GM12891 (cell line): ENCODE measurements at regions not wholly inside any gene's neighbourhood (a gene's known extent, or its start where the extent isn't known, plus 50 kb on each side); places are given as distances from the start of the nearest gene placed in this dataset.

Source experiments
- PAX5 ChIP-seq: IDR thresholded peaks from 2 replicates; pipeline ENCODE4 v1.6.1; 2011; ENCODE audit warnings: low read length, moderate library complexity, mild to moderate bottlenecking; ENCODE audit not compliant: insufficient read depth, severe bottlenecking
- POLR2A ChIP-seq: IDR thresholded peaks from 2 replicates; pipeline ENCODE4 v1.6.1; 2011; ENCODE audit warnings: low read depth, low read length, control low read depth
- POLR2AphosphoS5 ChIP-seq: IDR thresholded peaks from 2 replicates; pipeline ENCODE4 v1.6.1; 2011; ENCODE audit warnings: low read depth, low read length, control low read depth
- POU2F2 ChIP-seq: IDR thresholded peaks from 2 replicates; pipeline ENCODE4 v1.6.1; 2011; ENCODE audit warnings: low read depth, mild to moderate bottlenecking, control low read depth, low read length, moderate library complexity
- SPI1 ChIP-seq: IDR thresholded peaks from 2 replicates; pipeline ENCODE4 v1.6.1; 2011; ENCODE audit warnings: low read depth, low read length, control low read depth
- TAF1 ChIP-seq: IDR thresholded peaks from 2 replicates; pipeline ENCODE4 v1.6.1; 2011; ENCODE audit warnings: low read depth, low read length, control low read depth

DNA sequence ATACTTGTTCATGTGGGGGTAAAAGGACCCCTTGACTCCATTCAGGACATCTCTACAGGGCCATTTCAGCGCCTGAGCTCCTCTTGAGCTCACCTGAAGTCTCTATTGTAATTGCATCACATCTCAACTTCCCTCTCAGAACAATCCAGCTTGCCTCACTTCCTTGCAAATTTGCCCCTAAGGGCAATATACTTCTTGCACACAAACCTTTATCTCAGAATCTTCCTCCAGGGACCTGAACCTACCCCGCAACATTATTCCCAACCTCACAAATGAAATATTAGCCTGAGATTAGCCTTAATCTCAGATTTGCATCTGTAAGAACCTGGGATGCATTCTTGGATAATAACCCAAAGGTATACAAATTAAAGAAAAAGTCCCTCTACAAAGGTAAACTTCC lies 159.2 kb downstream of the DRD1 start:
- no peak for TF ChIP-seq POLR2A
- no peak for TF ChIP-seq TAF1
- no peak for TF ChIP-seq POLR2AphosphoS5
- TF ChIP-seq POU2F2: no peak
- TF ChIP-seq SPI1: no peak
- TF ChIP-seq PAX5: no peak
